ENCODE measurements at regions not wholly inside any gene's neighbourhood (a gene's known extent, or its start where the extent isn't known, plus 50 kb on each side); places are given as distances from the start of the nearest gene placed in this dataset.

DNA sequence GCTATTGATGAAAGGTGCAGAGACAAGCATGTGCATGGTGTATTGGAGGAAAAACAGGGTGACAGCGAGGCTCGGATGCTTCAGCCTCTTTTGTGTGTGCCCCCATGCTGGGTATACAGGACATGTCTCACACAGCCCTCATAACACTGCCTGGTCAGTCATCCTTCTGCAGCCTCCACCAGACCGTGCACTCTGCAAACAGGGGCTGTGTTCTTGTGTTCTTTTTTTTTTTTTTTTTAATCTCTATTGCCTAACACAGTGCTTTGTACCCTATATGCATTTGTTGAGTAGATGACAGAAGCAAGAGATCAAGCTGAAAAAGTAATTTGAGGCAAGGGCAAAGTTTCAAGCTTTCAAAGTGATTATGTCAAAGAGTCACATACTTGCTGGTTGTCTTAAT, 367.2 kb upstream of the SLITRK1 start:
- TF ChIP-seq, protein P1, sequence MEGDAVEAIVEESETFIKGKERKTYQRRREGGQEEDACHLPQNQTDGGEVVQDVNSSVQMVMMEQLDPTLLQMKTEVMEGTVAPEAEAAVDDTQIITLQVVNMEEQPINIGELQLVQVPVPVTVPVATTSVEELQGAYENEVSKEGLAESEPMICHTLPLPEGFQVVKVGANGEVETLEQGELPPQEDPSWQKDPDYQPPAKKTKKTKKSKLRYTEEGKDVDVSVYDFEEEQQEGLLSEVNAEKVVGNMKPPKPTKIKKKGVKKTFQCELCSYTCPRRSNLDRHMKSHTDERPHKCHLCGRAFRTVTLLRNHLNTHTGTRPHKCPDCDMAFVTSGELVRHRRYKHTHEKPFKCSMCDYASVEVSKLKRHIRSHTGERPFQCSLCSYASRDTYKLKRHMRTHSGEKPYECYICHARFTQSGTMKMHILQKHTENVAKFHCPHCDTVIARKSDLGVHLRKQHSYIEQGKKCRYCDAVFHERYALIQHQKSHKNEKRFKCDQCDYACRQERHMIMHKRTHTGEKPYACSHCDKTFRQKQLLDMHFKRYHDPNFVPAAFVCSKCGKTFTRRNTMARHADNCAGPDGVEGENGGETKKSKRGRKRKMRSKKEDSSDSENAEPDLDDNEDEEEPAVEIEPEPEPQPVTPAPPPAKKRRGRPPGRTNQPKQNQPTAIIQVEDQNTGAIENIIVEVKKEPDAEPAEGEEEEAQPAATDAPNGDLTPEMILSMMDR (conservative IDR thresholded peaks at IDR 0.05; ENCODE audit: low read length): no peak
- TF ChIP-seq EZH2phosphoT487 (IDR thresholded peaks at IDR 0.05; ENCODE audit: borderline replicate concordance): no peak
